Stimulated activated memory B cell treated with anti-CD40 and anti-IgM and Interleukin-4, amounts not matched to agents 10 μg/mL and 1 μg/mL and 100 μg/mL, for 72 hours (primary cell): ENCODE measurements at regions not wholly inside any gene's neighbourhood (a gene's known extent, or its start where the extent isn't known, plus 50 kb on each side); places are given as distances from the start of the nearest gene placed in this dataset.

Source experiments
- ATAC-seq: fragments of 150-1000 bp; cut with Tn5 transposase; 2 replicates; pipeline ENCODE4 v1.10.0; 2021
- H3K27ac Mint-ChIP-seq: one replicate; pipeline ENCODE4 v1.8.0; 2022; ENCODE audit warnings: mild to moderate bottlenecking, mixed read lengths
- H3K27me3 Mint-ChIP-seq: one replicate; pipeline ENCODE4 v1.8.0; 2022; ENCODE audit warnings: mixed read lengths
- H3K36me3 Mint-ChIP-seq: one replicate; pipeline ENCODE4 v1.8.0; 2022; ENCODE audit warnings: mixed read lengths
- H3K4me1 Mint-ChIP-seq: one replicate; pipeline ENCODE4 v1.8.0; 2022; ENCODE audit warnings: mixed read lengths
- H3K4me3 Mint-ChIP-seq: one replicate; pipeline ENCODE4 v1.8.0; 2022; ENCODE audit warnings: mild to moderate bottlenecking, moderate library complexity, mixed read lengths
- H3K9me3 Mint-ChIP-seq: one replicate; pipeline ENCODE4 v1.8.0; 2022; ENCODE audit warnings: mixed read lengths

DNA sequence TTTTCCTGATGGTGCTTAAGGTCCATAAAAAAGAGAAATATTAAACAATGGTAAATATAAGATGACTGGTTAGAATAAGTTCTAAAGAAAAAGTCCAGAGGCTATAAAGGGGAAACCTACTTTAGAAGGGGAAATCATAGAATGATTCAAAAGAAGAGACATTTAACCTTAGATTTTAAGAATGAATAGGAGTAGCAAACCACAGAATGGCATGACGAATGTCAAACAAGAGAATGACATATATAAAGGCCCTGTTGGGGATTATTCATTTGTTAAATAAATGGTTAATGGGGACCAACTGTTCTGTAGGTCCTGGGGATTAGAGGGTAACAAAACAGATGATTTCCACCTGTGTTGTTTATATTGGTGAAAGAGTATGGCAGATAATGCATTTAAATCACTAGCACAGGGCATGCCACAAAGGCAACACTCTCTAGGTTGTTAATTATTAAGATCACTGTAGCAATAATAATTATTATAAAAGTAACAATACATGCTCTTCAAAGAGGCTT lies 495.2 kb upstream of the GRIA1 start:
- H3K9me3 Mint-ChIP-seq, result peaks cover under 1% of the 10 kb centered on the region
- no peak overlapping the region for H3K4me3 Mint-ChIP-seq
- H3K36me3 Mint-ChIP-seq, result no peaks in the 10 kb centered on the region
- H3K27me3 Mint-ChIP-seq, result no peaks in the 10 kb centered on the region
- no peak for ATAC-seq
- H3K4me1 Mint-ChIP-seq, result no peaks in the 10 kb centered on the region
- no peak overlapping the region for H3K27ac Mint-ChIP-seq

DNA sequence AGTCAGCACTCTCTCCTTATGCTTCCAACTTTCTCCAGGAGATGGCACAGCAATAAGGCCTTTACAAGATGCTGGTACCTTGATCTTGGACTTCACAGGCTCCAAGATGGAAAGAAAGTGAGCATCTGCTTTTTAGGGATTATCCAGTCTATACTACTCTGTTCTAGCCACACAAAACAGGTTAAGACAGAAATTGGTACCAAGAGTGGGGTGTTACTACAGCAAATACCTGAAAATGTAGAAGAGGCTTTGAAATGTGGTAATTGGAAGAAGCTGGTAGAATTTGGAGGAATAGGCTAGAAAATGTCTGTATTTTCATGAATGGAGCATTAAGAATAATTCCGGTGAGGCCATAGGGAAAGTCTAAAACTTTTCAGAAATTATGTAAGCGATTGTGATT lies 484.8 kb upstream of the GRIA1 start:
- peaks cover 9% of the 10 kb centered on the region for H3K9me3 Mint-ChIP-seq
- ATAC-seq, result no peak
- no peaks in the 10 kb centered on the region for H3K36me3 Mint-ChIP-seq
- H3K27ac Mint-ChIP-seq, result no peak overlapping the region
- H3K4me1 Mint-ChIP-seq, result no peaks in the 10 kb centered on the region
- no peaks in the 10 kb centered on the region for H3K27me3 Mint-ChIP-seq
- H3K4me3 Mint-ChIP-seq, result no peak overlapping the region

DNA sequence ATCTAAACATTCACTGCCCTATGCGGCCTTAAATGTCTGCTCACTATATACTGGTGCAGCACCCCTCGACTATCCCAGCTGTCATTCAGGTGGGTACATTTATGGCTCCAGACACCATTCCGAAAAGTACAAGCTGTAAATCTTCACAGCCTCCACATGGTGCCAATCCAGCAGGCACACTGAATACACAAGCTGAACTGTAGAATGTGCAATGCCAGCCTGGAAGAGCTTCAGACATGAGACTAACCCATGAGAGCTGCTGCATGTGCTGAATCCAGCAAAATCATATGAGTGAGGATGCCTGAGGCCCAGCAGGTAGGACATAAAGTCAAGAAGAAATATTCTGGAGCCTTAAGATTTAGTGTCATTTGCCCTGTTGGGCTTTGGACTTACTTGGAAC lies 483.8 kb upstream of the GRIA1 start:
- Mint-ChIP-seq H3K27me3 (no peaks in the 10 kb centered on the region), H3K36me3 (no peaks in the 10 kb centered on the region), H3K4me1 (no peaks in the 10 kb centered on the region), H3K27ac (no peak overlapping the region), H3K9me3 (peaks cover 8% of the 10 kb centered on the region), H3K4me3 (no peak overlapping the region)
- no peak for ATAC-seq

DNA sequence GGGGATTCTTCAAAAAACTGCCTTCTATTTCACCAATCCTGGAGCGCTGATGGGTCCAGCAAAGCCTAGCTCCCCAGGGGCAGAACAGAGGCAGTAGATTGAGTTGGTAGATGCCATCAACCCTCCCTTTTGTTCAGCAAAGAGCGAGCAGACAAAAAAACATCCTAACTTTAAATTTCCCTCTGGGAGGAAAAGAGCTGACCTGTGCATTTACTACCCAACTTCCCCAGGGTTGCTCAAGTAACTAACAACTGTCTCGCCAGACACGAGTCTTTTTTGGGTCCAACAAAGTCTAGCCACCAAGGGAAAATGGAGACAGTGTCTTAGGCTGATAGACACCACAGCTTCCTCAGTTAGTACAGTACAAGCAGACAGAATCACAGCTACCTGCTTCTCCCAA lies 476.3 kb upstream of the GRIA1 start:
- Mint-ChIP-seq H3K4me1 (no peaks in the 10 kb centered on the region), H3K27ac (no peak overlapping the region), H3K27me3 (no peaks in the 10 kb centered on the region), H3K4me3 (no peak overlapping the region), H3K36me3 (no peaks in the 10 kb centered on the region), H3K9me3 (peaks cover 3% of the 10 kb centered on the region)
- no peak for ATAC-seq

DNA sequence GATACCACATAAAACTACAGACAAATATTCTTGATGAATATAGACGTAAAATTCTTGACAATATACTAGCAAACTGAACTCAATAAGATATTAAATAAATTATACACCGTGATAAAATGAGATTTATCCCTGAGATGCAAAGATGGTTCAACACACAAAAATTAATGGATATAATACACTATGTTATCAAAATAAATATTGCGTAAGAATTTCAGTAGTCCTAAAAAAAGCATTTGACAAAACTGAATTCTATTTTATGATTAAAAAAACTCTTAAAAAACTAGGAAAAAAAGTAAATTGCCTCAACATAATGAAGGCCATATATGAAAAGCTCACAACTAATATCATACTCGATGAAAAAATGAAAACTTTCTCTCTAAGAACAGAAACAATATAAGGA lies 472.3 kb upstream of the GRIA1 start:
- H3K36me3 Mint-ChIP-seq, result no peaks in the 10 kb centered on the region
- H3K9me3 Mint-ChIP-seq, result peaks cover 13% of the 10 kb centered on the region

DNA sequence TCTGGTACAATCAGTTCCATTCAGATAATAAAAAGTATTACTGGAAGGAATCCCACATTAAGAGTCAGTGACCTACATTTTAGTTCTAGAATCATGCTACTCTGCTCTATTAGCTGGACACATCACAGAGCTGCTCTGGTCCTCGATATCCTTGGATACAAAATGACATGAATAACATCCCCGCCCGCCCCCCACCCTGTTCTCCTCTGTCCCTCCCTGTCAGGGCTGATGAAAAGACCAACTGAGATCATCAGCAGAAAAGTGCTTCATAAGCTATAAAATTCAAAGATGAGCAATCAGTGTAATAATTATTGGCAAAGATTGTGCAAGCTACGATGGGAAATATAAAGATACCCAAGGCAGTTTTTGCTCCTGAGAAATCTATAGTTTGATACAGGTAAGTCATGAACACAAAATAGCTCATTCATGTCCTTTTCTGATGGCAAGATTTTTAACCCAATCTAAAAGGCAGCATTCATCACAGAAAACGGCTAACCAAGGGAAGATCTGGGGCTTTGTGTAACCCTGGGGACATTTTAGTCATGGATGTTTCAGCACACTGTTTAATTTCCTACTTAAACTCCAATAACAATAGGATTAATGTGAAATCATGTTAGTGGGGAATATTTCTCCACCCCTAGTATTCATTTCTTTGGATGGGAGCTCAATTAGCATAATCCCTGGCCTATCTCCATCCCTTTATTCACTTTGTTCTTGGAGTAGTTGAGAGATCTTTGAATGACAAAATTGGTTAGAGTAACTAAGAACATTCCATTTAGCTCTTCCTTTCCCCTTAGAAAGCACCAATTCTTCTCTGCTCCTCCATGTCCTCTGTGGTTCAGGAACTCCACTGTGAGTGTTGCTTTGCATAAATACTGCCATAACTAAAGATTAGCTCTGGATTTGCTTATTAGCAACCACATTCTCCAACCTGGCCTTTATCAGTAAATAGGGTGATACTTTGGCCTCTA lies 459.4 kb upstream of the GRIA1 start:
- H3K9me3 Mint-ChIP-seq, result peaks cover 3% of the 10 kb centered on the region
- ATAC-seq, result no peak
- H3K27ac Mint-ChIP-seq, result no peak overlapping the region
- H3K36me3 Mint-ChIP-seq, result no peaks in the 10 kb centered on the region
- H3K4me1 Mint-ChIP-seq, result no peaks in the 10 kb centered on the region
- H3K4me3 Mint-ChIP-seq, result no peak overlapping the region
- H3K27me3 Mint-ChIP-seq, result no peaks in the 10 kb centered on the region

More for the DNA sequence above, 472.3 kb upstream of the GRIA1 start:
- H3K27me3 Mint-ChIP-seq, result no peaks in the 10 kb centered on the region
- H3K4me3 Mint-ChIP-seq, result no peak overlapping the region
- no peaks in the 10 kb centered on the region for H3K4me1 Mint-ChIP-seq
- H3K27ac Mint-ChIP-seq, result no peak overlapping the region
- no peak for ATAC-seq

DNA sequence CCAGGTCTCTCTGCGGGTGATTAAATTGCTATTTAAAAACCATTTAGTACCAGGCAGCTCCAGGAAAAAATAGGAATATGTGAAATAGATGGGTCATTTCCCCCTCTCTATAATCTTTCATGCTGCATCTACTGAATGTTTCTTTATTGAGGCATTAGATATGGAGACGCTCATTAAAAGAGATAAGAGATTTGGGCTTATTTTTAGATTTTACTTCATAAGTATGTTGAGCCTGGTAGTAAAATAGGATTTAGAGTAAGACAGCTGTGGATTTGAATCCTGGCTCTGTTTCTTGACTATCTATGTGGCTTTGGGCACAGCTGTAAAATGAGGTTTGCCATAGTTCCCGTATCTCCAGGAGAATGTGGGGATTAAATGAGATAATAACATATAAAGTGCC lies 451.0 kb upstream of the GRIA1 start:
- Mint-ChIP-seq H3K4me1 (no peaks in the 10 kb centered on the region), H3K27me3 (no peaks in the 10 kb centered on the region), H3K4me3 (no peak overlapping the region), H3K36me3 (no peaks in the 10 kb centered on the region), H3K9me3 (peaks cover 10% of the 10 kb centered on the region), H3K27ac (no peak overlapping the region)
- ATAC-seq, result no peak

DNA sequence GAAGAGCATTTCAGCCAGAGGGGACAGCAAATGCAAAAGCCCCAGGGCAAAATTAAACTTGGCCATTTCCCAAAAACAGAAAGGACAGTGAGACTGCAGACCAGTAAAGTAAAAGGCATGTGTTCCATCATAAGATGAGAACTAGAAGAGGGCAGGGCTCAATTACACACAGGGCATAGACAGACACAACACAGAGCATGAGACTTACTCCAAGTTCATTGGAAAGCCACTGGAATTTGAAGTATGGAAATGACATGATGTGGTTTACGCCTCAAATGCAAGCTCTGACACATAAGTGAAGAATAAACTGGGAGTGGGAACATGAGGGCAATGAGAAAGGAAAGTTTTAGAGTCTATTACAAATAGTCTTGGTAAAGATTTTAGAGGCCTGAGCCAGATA lies 446.6 kb upstream of the GRIA1 start:
- H3K9me3 Mint-ChIP-seq, result peaks cover 10% of the 10 kb centered on the region
- no peak overlapping the region for H3K27ac Mint-ChIP-seq
- no peaks in the 10 kb centered on the region for H3K27me3 Mint-ChIP-seq
- H3K36me3 Mint-ChIP-seq, result no peaks in the 10 kb centered on the region
- no peaks in the 10 kb centered on the region for H3K4me1 Mint-ChIP-seq
- no peak overlapping the region for H3K4me3 Mint-ChIP-seq
- ATAC-seq, result no peak

DNA sequence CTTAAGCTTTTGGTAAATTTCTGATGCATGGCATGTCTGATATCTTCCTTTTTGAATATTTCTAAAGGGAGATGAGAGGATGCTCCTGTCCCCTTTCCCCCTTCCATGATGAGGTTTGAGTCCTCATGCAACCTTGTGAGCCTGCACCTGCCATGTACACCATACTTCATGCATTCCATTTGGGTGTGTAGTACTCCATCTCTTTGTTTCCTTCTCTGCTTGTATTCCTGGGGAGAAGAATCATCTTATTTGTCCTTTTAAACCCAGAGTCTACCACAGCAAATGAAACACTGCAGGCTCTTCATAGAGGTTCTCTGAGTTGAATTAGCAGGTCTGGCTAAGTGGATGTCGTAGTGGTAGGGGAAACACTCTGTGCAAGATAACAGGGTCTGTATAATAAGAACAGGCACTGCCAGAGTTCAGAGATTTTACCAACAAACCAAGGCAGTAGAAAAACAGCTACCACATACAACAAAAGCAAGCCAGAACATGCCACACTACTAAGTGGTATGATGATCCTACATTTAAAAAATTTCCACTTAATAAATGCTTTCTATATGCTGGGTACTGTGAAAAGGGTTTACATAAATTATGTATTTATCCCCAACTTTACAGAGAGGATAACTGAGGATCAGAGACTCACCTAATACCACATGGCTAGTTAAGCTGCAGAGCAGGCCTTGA lies 439.8 kb upstream of the GRIA1 start:
- no peak for ATAC-seq
- Mint-ChIP-seq H3K36me3 (no peaks in the 10 kb centered on the region), H3K27me3 (no peaks in the 10 kb centered on the region), H3K9me3 (no peaks in the 10 kb centered on the region), H3K4me3 (no peak overlapping the region), H3K27ac (no peak overlapping the region), H3K4me1 (no peaks in the 10 kb centered on the region)

DNA sequence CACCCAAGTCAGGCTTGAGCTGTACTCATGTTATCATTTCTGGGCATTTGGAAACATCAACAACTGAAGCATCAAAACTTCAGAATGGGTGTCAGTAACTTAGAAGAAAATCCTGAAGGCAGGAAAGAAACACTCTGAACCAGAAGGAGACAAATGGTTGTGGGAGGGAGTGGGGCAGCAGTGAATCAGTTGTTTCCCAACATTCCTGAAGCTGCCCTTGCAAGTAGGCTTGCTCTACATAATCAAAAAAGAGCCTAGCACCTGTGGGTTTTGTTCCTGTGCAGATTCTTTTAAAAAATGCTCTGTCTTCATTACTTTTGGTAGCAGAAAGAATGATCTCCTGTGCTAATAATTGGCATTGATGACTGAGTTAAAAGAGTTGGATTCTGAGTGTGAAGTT lies 424.2 kb upstream of the GRIA1 start:
- peaks cover 2% of the 10 kb centered on the region for H3K9me3 Mint-ChIP-seq
- no peak overlapping the region for H3K27ac Mint-ChIP-seq
- H3K4me3 Mint-ChIP-seq, result no peak overlapping the region
- no peaks in the 10 kb centered on the region for H3K4me1 Mint-ChIP-seq
- no peaks in the 10 kb centered on the region for H3K36me3 Mint-ChIP-seq
- H3K27me3 Mint-ChIP-seq, result no peaks in the 10 kb centered on the region
- ATAC-seq, result no peak

DNA sequence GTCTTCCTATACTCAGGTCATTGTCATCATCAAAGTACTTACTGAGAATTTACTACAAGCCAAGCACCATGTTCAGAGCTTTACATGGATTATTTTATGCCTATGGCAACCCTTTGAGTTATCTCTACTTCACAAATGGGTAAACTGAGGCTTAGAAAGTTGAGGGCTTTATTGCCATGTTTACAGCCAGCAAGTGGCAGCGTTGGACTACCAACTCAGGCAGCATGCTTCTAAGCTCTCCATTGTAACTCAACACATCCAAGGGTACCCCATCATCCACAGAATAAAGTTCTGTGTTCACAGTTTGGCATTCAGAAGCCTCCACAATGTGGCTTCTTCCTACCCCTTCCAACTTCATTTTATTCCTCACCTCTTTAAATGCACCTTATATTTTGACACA lies 422.6 kb upstream of the GRIA1 start:
- no peak overlapping the region for H3K27ac Mint-ChIP-seq
- H3K9me3 Mint-ChIP-seq, result peaks cover 2% of the 10 kb centered on the region
- H3K36me3 Mint-ChIP-seq, result no peaks in the 10 kb centered on the region
- H3K4me1 Mint-ChIP-seq, result no peaks in the 10 kb centered on the region
- H3K27me3 Mint-ChIP-seq, result no peaks in the 10 kb centered on the region
- ATAC-seq, result no peak
- H3K4me3 Mint-ChIP-seq, result no peak overlapping the region

DNA sequence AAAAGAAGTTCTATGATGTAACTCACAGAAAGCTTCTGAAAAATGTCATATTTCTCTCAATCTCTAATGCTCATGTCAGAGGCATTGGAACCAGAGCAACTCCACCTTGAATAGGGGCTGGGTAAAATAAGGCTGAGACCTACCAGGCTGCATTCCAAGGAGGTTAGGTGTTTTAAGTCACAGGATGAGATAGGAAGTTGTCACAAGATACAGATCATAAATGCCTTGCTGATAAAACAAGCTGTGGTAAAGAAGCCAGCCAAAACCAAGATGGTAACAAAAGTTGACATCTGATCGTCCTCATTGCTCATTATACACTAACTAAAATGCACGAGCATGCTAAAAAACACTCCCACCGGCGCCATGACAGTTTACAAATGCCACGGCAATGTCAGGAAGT lies 411.1 kb upstream of the GRIA1 start:
- no peaks in the 10 kb centered on the region for H3K4me1 Mint-ChIP-seq
- H3K27me3 Mint-ChIP-seq, result no peaks in the 10 kb centered on the region
- no peak overlapping the region for H3K27ac Mint-ChIP-seq
- H3K4me3 Mint-ChIP-seq, result no peak overlapping the region
- no peaks in the 10 kb centered on the region for H3K9me3 Mint-ChIP-seq
- ATAC-seq, result no peak
- H3K36me3 Mint-ChIP-seq, result no peaks in the 10 kb centered on the region

DNA sequence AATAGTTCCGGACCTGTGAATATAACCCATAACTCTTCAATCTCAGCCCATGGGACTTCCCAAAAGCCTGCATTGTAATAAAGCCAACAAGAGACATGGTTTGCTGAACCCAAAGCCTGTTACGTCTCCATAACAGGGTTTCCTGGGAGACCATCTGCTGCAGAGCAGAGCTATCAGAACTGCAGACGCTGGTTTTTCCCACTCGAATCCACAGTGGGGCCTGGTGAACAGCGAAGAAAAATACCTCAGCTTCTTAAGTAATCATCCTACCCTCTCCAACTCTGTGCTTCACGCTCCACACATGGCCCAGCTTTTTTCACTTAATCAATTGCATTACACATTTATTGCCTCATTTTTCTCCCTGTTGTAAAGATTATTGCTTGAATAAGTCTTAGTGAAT lies 409.5 kb upstream of the GRIA1 start:
- no peak overlapping the region for H3K27ac Mint-ChIP-seq
- H3K9me3 Mint-ChIP-seq, result no peaks in the 10 kb centered on the region
- H3K4me1 Mint-ChIP-seq, result no peaks in the 10 kb centered on the region
- ATAC-seq, result no peak
- H3K36me3 Mint-ChIP-seq, result no peaks in the 10 kb centered on the region
- no peaks in the 10 kb centered on the region for H3K27me3 Mint-ChIP-seq
- H3K4me3 Mint-ChIP-seq, result no peak overlapping the region

DNA sequence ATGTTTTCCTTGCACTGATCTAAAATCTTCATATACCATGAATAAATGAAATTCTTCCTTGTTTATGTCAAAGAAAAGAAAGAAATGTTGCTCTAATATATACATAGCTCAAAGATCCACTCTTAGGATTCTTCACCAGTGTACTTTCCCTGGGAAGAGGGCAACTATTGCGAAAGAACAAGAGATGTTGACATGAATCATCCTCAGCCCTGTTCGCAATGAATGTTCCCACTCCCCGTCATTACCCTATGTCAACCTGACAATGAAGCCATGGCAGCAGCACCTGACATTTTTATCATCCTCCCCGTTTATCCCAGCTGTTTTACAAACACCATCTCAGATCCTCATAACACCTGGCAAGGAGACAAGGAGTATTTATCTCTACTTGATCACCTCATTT lies 409.1 kb upstream of the GRIA1 start:
- H3K4me1 Mint-ChIP-seq, result no peaks in the 10 kb centered on the region
- H3K4me3 Mint-ChIP-seq, result no peak overlapping the region
- H3K27me3 Mint-ChIP-seq, result no peaks in the 10 kb centered on the region
- H3K27ac Mint-ChIP-seq, result no peak overlapping the region
- no peak for ATAC-seq
- no peaks in the 10 kb centered on the region for H3K9me3 Mint-ChIP-seq
- H3K36me3 Mint-ChIP-seq, result no peaks in the 10 kb centered on the region

DNA sequence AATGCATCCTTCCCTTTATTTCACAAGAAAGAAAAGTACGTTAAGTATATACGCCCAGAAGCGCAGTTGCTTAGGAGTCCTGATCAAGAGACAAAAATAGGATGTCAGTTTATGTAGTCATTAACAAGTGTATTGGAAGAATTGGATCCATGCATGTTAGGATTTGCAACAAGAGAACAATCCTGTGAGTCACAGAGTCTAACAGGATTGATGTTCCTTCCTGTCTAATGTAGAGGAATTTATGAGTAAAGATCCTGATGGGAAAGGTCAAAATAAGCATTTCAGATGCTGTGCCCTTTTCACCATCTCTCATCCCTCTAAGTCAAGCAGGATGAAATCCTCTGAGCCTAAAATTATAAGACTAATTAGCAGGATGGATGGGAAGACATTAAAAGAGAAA lies 406.0 kb upstream of the GRIA1 start:
- Mint-ChIP-seq H3K4me3 (no peak overlapping the region), H3K9me3 (no peaks in the 10 kb centered on the region)
- no peak for ATAC-seq

DNA sequence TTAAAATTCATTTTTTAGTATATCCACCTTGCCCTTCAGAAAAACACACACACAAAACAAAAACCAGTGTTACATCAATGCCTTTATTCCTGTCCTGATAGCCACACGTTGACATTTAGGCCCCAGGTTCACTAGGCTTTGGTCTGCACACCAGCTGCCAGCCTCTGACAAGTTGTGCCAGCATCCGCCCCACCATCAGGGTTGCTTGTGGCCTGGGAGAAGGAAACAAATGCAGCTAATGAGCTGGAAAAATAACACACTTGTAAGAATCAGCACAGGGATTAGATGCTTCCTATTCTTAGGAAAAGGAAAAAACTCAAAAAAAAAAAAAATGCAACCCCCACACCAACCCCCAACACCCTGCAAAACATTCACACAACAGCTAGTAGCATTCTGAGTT lies 404.0 kb upstream of the GRIA1 start:
- H3K36me3 Mint-ChIP-seq, result no peaks in the 10 kb centered on the region
- ATAC-seq, result no peak
- no peak overlapping the region for H3K4me3 Mint-ChIP-seq
- no peaks in the 10 kb centered on the region for H3K27me3 Mint-ChIP-seq
- no peaks in the 10 kb centered on the region for H3K9me3 Mint-ChIP-seq
- no peak overlapping the region for H3K27ac Mint-ChIP-seq
- no peaks in the 10 kb centered on the region for H3K4me1 Mint-ChIP-seq

More for the DNA sequence above, 406.0 kb upstream of the GRIA1 start:
- H3K27ac Mint-ChIP-seq, result no peak overlapping the region
- no peaks in the 10 kb centered on the region for H3K36me3 Mint-ChIP-seq
- H3K4me1 Mint-ChIP-seq, result no peaks in the 10 kb centered on the region
- no peaks in the 10 kb centered on the region for H3K27me3 Mint-ChIP-seq
